Activated CD4-positive, CD25-positive, alpha-beta regulatory T cell treated with anti-CD3 and anti-CD28 coated beads, Interleukin-2, amount 50 U/mL, for 72 hours (primary cell): ENCODE measurements at regions not wholly inside any gene's neighbourhood (a gene's known extent, or its start where the extent isn't known, plus 50 kb on each side); places are given as distances from the start of the nearest gene placed in this dataset.
"Not testable (repeated sequence)": the region's sequence is repeated elsewhere in the genome, so short reads cannot be mapped to it uniquely, and the experiment has no call there.

Experiments
- DNase-seq: peaks from one replicate; pipeline ENCODE4 v3.0.0; 2021

- no peak for DNase-seq
Observed at GRCh38 chr14:103186909-103187586, 63.8 kb downstream of the TNFAIP2 start.

DNA sequence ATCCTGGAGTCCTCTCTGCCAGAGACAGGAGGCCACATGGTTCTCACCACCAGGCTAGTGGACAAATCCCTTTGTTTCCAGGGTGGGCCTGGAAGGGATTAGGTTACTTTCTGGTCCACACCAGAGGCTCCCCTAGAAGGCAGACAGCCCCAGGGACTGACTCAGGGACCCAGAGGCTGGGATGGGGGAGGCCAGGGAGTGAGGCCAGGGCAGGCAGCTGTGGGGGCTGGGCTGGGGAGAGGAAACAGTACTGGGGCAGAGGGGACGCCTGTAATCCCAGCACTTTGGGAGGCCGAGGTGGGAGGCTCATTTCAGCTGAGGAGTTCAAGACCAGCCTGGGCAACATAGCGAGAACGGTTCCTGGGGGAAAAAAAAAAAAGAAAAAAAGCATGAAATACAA lies 64.7 kb downstream of the TNFAIP2 start:
- no peak for DNase-seq

GRCh38 chr14:103188810-103189480 lies 65.7 kb downstream of the TNFAIP2 start:
- no peak for DNase-seq

DNA sequence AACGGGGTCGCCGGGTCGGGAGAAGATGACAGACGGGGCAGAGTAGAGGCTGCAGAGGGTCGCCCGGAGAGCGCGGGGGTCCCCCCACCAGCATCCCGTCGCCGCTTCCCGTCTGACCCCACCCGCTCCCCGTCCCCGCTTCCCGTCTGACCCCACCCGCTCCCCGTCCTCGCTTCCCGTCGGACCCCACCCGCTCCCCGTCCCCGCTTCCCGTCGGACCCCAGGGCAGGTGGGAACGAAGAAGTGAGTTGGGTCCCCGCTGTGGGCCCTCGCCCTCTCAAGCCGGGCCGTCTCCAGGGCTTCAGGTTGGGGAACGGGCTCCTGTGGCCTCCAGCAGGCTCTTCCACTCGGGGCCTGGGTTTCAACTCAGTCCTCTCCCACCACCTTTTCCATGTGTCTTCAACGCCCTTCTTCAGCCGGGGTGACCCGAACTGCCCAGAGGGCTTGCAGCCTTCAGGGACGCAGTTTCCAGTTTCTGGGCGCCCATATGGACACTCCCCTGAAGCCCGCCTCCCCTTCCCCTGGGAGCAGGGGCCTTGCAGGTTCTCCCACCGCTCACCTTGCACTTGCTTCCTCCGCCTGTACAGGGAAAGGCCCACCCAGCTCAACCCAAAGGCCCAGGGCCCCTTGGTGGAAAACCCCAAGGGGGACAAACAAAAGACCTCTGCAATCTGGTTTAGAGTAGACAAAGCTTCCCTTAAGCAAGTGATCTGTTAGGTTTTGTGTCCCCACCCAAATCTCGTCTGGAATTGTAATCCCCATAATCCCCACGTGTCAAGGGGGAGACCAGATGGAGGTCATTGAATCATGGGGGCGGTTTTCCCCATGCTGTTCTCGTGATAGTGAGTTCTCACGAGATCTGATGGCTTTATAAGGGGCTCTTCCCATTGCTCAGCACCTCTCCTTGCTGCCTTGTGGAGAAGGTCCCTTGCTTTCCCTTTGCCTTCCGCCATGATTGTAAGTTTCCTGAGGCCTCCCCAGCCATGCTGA lies 66.5 kb downstream of the TNFAIP2 start:
- DNase-seq, result no peak

GRCh38 chr14:103190741-103191140 lies 67.5 kb downstream of the TNFAIP2 start:
- DNase-seq, result no peak

DNA sequence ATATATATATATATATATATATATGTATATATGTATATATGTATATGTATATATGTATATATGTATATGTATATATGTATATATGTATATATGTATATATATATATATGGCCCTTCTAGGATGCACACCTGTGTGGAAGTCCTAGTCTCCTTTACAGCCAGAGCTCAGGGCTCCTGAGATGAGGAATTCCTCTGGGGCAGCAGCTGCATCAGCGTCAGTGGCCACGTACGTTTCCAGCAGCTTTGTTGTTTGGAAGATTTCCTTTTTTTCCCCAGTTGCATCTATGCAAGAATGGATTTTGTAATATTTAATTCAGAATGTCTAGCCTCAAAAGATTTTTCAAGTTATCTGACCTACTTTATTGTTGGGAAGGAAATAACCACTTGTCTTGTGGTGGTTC lies 68.6 kb downstream of the TNFAIP2 start:
- DNase-seq, result no peak

- no peak for DNase-seq
Observed at GRCh38 chr14:103192246-103192840, 69.1 kb downstream of the TNFAIP2 start.

DNA sequence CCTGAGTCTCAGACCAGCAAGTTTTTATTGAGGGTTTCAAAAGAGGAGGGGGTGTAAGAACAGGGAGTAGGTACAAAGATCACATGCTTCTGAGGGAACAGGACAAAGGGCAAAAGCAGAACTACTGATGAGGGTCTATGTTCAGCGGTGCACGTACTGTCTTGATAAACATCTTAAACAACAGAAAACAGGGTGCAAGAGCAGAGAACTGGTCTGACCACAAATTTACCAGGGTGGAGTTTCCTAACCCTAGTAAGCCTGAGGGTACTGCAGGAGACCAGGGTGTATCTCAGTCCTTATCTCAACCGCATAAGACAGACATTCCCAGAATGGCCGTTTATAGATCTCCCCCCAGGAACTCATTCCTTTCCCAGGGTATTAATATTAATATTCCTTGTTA lies 69.6 kb downstream of the TNFAIP2 start:
- DNase-seq, result not testable (repeated sequence)

- DNase-seq, result not testable (repeated sequence)
Observed at GRCh38 chr14:103193491-103193890, 70.2 kb downstream of the TNFAIP2 start.

- DNase-seq, result no peak
Observed at GRCh38 chr14:103194256-103195045, 71.2 kb downstream of the TNFAIP2 start.

DNA sequence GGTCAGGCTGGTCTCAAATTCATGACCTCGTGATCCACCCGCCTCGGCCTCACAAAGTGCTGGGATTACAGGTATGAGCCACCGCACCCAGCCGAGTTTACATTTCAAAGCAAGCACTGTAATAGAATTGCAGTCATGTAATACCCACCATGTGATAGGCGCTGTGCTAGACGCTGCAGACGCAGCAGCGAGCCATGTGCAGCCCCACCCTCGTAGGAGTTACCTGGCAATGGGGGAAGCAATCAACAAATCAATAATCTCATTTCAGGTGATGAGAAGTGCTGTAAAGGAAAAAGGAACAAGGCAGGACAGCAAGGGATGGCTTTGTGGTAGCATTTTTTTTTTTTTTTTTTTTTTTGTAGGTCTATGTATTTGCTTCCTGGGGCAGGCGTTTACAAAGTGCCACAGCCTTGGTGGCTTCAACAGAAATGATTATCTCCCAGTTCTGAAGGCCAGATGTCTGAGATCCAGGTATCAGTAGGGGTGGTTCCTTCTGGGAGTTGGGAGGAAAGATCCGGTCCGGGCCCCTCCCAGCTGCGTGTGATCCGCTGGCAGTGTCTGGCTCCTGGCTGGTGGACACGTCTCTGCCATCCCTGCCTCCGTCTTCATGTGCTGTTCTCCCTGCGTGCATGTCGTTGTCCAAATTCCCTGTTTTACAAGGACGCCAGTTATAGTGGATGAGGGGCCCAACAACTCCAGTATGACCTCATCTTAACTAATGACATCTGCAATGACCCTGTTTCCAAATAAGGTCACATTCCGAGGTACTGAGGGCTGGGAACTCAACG lies 72.8 kb downstream of the TNFAIP2 start:
- DNase-seq, result peak; percentile 15

- DNase-seq, result peak; percentile 4
Observed at GRCh38 chr14:103196716-103197115, 73.5 kb downstream of the TNFAIP2 start.

GRCh38 chr14:103198131-103199105 lies 75.2 kb downstream of the TNFAIP2 start:
- no peak for DNase-seq

DNA sequence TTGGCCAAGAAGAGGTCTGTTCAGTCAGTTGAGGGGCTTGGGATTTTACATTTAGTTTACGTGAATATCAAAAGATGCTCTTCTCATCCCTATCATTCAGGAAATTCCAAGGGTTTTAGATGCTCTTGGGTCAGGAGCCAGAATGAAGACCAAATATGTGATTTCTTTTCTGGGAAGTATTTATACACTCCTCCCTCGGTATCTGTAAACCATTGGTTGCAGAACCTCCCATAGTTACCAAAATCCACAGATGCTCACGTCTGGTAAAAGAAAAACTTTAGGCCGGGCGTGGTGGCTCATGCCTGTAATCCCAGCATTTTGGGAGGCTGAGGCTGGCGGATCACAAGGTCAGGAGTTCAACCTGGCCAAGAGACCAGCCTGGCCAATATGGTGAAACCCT lies 75.9 kb downstream of the TNFAIP2 start:
- no peak for DNase-seq

- no peak for DNase-seq
Observed at GRCh38 chr14:103201801-103202200, 78.5 kb downstream of the TNFAIP2 start.

DNA sequence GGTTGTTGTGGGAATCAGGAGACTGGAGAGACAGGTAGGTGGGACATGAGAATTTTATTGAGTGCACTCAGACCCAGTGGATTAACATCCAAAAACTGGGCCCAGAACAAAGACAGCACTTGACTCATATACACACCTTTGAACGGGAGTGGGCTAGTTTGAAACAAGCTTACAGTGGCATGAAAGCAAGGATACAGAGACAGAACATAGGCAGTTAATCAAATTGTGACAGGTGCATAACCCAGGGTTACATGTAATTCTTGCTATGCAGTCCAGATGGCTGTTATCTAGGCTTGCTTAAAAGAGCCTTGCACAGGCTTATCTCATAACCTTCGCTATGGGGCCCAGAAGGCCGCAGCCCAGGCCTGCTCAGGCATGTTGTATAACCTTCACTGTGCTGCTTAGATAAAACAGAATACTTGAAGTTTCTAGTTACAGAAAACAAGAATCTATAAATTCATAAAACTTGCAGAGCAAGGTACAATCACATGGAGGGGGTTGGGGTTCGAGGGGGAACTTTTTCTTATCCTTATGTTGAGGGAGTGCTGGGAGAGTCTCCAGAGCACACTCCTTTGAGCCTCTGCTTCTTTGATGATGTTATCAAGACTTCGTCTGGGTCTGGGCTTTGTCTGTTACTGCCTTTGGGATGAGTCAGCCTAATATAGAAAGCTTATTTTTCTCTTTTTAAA lies 81.7 kb downstream of the TNFAIP2 start:
- no peak for DNase-seq

- DNase-seq, result no peak
Observed at GRCh38 chr14:103205541-103205906, 82.3 kb downstream of the TNFAIP2 start.

DNA sequence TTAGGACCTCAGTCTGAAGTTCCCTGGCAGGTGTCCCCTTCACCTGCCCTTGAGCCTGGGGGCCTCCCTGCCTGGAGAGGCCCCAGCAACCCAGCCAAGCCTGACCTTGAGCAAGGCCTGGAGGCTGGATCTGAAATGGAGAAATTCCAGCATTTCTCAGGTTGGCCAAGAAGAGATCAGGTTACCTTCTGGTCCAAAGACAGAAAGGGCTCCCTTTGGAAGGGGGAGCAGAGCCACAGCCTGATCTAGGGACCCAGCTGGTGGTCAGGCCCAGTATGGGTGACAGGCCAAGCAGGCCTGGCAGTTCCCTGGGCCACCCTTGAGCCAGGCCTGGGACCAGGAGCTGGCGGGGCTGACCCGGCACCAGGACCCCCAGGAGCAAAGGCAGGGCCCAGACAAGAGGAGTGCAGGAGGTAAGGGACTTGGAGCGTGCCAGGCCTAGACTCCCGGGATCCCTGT lies 82.8 kb downstream of the TNFAIP2 start:
- DNase-seq, result no peak

DNA sequence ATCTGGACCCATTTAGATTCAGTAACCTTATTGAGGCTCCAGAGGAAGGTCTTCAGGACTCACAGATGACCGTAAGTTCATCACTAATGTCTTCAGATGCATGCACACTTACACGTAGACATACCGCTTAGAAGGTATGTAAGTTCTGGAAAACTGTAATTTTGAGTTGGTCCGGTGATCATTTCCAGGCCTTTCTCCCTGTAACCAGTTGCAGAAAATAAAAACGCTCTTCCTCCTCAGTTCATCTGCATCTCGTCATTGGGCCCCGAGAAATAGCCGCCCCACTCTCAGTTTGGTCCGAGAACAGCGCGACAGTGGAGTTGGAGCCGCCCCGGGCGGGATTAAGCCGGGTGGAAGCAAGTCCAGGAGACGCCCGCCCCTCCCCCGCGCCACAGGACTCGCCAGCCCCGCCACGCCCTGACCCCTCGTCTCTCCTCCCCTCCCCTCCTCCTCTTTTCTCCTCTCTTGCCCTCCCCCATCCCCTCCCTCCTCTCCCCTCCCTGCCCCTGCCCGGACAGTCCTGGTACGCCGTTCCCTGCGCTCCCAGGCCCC lies 83.7 kb downstream of the TNFAIP2 start:
- no peak for DNase-seq
